ENCODE measurements at regions not wholly inside any gene's neighbourhood (a gene's known extent, or its start where the extent isn't known, plus 50 kb on each side); places are given as distances from the start of the nearest gene placed in this dataset.
"Not testable (repeated sequence)": the region's sequence is repeated elsewhere in the genome, so short reads cannot be mapped to it uniquely, and the experiment has no call there.

- Histone ChIP-seq H4K20me1 (ENCODE audit: insufficient read depth, low read length) (no peaks in the 10 kb centered on the region), H3K27me3 (ENCODE audit: insufficient read depth, low read length) (no peaks in the 10 kb centered on the region), H3K36me3 (ENCODE audit: insufficient read depth, low read length) (no peaks in the 10 kb centered on the region), H3K4me3 (ENCODE audit: low read depth, low read length, poor library complexity, severe bottlenecking) (no peak overlapping the region), H2AFZ (ENCODE audit: low read length) (no peak overlapping the region), H3K9me2 (ENCODE audit: low read depth, low read length) (no peaks in the 10 kb centered on the region), H3K27ac (ENCODE audit: low read depth, low read length, poor library complexity, severe bottlenecking) (no peak overlapping the region), H3K4me1 (ENCODE audit: insufficient read depth, low read length, severe bottlenecking) (no peaks in the 10 kb centered on the region), H3F3A (ENCODE audit: insufficient read depth, low read length) (no peaks in the 10 kb centered on the region), H3K4me2 (ENCODE audit: low read length) (no peak overlapping the region), H3K79me2 (ENCODE audit: insufficient read depth, low read length) (no peaks in the 10 kb centered on the region), H3K9me3 (ENCODE audit: low read length) (no peaks in the 10 kb centered on the region), H3K9ac (ENCODE audit: low read length) (no peak overlapping the region)
- TF ChIP-seq CTCF (IDR thresholded peaks at IDR 0.05; ENCODE audit: low read length) (no peak), EZH2 (IDR thresholded peaks at IDR 0.05; ENCODE audit: borderline replicate concordance, low read length) (no peak)
These were observed 745.0 kb upstream of the AMELY start for GRCh38 chrY:7656596-7656995.

GRCh38 chrY:7654985-7655384 is 743.4 kb upstream of the AMELY start:
- H2AFZ ChIP-seq (ENCODE audit: low read length): no peak overlapping the region
- H3K9me2 ChIP-seq (ENCODE audit: low read depth, low read length): no peaks in the 10 kb centered on the region
- H3K4me1 ChIP-seq (ENCODE audit: insufficient read depth, low read length, severe bottlenecking): peaks cover 5% of the 10 kb centered on the region
- no peak overlapping the region for H3K27ac ChIP-seq (ENCODE audit: low read depth, low read length, poor library complexity, severe bottlenecking)
- H3K4me3 ChIP-seq (ENCODE audit: low read depth, low read length, poor library complexity, severe bottlenecking): no peak overlapping the region
- H4K20me1 ChIP-seq (ENCODE audit: insufficient read depth, low read length): no peaks in the 10 kb centered on the region
- no peaks in the 10 kb centered on the region for H3K9me3 ChIP-seq (ENCODE audit: low read length)
- no peaks in the 10 kb centered on the region for H3F3A ChIP-seq (ENCODE audit: insufficient read depth, low read length)
- no peak overlapping the region for H3K9ac ChIP-seq (ENCODE audit: low read length)
- H3K79me2 ChIP-seq (ENCODE audit: insufficient read depth, low read length): no peaks in the 10 kb centered on the region
- no peak overlapping the region for H3K4me2 ChIP-seq (ENCODE audit: low read length)
- H3K27me3 ChIP-seq (ENCODE audit: insufficient read depth, low read length): no peaks in the 10 kb centered on the region
- TF ChIP-seq EZH2 (IDR thresholded peaks at IDR 0.05; ENCODE audit: borderline replicate concordance, low read length): no peak
- TF ChIP-seq CTCF (IDR thresholded peaks at IDR 0.05; ENCODE audit: low read length): no peak
- no peaks in the 10 kb centered on the region for H3K36me3 ChIP-seq (ENCODE audit: insufficient read depth, low read length)

- H3K9me2 ChIP-seq (ENCODE audit: low read depth, low read length); H3K79me2 ChIP-seq (ENCODE audit: insufficient read depth, low read length); H3K36me3 ChIP-seq (ENCODE audit: insufficient read depth, low read length); H3F3A ChIP-seq (ENCODE audit: insufficient read depth, low read length); H4K20me1 ChIP-seq (ENCODE audit: insufficient read depth, low read length); H3K9me3 ChIP-seq (ENCODE audit: low read length); H3K4me2 ChIP-seq (ENCODE audit: low read length); H2AFZ ChIP-seq (ENCODE audit: low read length); H3K27me3 ChIP-seq (ENCODE audit: insufficient read depth, low read length); H3K4me3 ChIP-seq (ENCODE audit: low read depth, low read length, poor library complexity, severe bottlenecking); H3K9ac ChIP-seq (ENCODE audit: low read length): not testable (repeated sequence)
- Histone ChIP-seq H3K4me1 (ENCODE audit: insufficient read depth, low read length, severe bottlenecking) (peaks cover 10% of the 10 kb centered on the region), H3K27ac (ENCODE audit: low read depth, low read length, poor library complexity, severe bottlenecking) (peak overlapping the region; percentile 32)
These were observed 738.3 kb upstream of the AMELY start for GRCh38 chrY:7649866-7650265.
